Right renal pelvis (tissue), 4 donors: ENCODE measurements at regions not wholly inside any gene's neighbourhood (a gene's known extent, or its start where the extent isn't known, plus 50 kb on each side); places are given as distances from the start of the nearest gene placed in this dataset.
"Not testable (repeated sequence)": the region's sequence is repeated elsewhere in the genome, so short reads cannot be mapped to it uniquely, and the experiment has no call there.

Experiments used
- DNase-seq, 4 donors: peaks; one replicate each; pipeline ENCODE4 v3.0.0-alpha.2; 2013; ENCODE audit warnings: low read depth in 4 of 4, low spot score in 3 of 4, missing footprints in 1 of 4

DNA sequence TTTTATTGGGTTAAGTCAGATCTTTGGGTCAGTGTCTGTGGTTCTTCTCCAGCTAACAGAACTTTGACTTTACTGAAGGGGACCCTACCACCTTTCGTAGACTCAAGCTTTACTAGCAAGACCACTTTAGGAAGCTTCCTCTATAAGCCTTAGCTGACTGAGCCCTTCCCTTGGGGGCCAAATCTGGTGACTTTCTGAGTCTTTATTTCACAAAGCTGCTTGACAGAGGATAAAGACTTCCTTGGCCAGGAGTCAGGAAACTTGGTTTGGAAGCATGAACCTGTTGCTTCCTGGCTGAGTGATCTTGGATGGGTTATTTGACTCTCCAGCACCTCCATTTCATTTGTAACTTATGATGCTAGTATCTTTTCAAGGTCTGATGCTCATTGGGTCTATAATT is 466.7 kb downstream of the TYW1 start:
- DNase-seq, result no peak

DNA sequence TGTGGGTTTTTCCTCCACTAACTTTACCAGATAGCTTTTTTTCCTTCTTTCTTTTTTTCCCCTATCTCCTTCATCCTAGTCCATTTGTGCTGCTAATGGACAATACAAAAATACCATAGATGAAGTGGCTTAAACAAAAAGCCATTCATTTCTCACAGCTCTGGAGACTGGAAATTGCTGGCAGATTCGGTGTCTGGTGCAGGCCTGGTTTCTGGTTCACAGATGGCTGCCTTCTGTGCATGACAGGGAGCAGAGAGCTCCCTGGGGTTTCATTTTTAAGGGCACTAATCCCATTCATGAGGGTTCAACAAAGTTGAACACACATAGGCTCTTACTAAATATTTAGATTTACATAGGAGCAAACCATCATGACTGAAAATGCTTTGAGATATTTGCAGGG is 467.4 kb downstream of the TYW1 start:
- no peak for DNase-seq

DNA sequence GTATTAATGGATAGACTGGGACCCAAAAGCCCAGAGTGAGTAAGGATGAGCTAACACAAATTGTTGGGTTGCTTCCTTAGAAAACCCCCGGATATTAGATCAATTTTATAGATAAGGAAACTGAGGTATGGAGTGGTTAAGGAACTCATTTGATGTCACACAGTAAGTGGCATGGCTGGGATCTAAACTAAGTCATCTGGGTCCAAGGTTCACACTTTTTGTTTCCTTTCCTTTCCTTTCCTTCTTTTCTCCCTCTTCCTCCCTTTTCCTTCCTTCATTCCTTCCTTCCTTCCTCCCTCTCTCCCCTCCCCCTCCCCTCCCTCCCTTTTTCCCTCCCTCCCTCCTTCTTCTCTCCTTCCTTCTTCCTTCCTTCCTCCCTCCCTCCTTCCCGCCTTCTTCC is 469.5 kb downstream of the TYW1 start:
- DNase-seq, result no peak

DNA sequence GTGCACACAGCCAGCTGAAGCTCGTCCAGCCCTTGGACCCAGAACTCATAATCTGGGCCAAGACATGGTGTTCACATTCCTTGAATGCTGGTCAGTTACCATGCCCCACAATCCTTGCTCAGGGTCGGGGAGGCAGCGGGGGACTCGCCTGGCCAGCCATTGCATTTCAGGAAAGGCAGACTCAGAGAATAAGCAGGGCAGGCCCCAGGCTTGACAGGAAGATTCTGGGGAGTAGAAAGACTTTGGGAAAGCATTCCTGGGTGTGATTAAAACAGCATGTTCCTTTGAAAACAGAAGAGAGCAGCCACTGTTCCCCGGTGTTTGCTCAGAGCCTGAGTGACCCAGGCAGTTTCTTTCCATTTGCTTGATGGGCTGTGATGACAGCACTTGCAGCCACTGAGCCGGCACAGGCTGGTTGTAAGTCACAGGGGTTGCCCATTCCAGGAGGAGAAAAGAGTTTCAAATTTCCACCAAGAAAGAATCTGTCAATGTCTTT is 473.7 kb downstream of the TYW1 start:
- DNase-seq, result peak in 1 of 4 donors; percentile 51

DNA sequence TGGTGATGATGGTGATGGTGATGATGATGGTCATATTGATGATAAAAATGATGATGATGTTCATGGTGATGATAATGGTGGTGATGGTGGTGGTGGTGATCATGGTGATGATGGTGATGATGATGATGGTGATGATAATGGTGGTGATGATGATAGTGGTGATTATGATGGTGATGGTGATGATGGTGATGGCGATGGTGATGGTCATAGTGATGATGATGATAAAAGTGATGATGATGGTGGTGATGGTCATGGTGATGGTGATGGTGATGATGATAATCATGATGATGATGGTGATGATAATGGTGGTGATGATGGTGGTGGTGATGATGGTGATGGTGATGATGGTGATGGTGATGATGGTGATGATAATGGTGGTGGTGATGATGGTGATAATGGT is 478.7 kb downstream of the TYW1 start:
- DNase-seq, result no peak

DNA sequence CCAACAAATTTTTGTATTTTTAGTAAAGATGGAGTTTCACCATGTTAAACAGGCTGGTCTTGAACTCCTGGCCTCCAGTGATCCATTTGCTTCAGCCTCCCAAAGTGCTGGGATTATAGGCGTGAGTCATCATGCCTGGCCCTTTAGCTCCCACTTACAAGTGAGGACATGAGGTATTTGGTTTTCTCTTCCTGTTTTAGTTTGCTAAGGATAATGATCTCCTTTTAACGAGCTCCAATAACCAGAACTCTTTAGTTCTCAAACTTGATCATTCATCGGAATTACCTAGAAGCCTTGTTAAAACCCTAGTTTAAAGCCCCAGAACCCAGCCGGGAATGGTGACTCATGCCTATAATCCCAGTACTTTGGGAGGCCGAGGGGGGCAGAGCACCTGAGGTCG is 481.4 kb downstream of the TYW1 start:
- no peak for DNase-seq

DNA sequence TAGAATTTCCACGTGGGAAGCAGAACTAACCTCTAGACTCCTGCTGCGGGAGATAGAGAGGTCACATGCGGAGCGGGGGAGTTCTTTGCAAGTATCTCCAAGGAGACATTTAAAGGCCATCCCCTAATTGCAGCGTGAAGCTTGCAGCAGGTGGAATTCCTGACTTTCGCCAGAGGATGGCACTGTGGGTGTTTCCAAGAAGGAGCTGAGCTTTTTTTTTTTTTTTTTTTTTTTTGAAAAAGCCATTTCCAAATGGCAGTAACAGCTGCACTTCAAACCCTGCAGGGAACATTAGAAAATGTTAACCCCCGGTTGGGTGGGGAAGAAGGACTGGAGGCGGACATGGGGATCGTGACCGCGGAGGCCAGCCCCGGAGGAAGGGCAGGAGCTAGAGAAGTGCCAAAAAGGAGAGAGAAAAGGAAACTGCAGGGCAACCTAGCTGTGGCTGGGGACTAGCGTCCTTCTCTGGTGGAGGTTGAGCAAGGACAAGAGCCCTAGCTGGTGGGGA is 487.7 kb downstream of the TYW1 start:
- peak; percentile 67 to 75 (median 73) for DNase-seq

DNA sequence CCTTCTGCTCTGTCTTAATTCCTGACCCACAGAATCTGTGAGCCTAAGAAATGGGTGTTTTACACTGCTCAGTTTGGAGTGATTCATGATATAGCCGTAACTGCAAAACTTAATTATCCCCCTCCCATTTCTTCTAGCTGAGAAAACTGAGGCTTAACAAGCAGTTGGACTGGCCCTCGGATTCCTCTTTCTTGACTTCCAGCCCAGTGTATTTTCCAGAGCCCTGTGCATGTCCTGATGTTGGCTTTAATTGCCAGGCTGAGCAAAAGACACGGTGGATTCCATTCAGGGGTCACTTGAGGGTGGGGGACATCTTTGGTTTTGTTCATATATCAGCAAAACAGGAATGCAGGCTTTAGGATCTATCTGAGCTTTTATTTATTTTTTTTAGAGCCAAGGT is 489.8 kb downstream of the TYW1 start:
- DNase-seq, result no peak

DNA sequence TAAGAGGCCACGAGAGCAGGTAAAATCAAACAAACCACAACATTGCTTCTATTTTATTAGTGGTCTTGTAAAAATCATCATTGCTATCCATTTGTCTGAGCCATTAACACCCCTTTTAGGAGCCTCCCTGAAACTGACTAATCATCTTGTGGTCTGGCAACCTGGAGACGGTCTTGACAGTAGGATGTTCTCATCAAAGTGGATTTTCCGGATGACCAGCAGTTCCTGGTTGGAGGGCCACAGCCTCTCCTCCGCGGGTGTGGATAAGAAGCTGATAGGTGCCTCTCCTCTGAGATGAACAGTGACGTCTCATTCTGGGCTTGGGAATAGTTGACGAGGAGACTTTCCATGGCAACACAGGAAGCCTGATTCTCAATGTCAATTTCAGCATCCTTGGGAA is 490.7 kb downstream of the TYW1 start:
- no peak for DNase-seq

DNA sequence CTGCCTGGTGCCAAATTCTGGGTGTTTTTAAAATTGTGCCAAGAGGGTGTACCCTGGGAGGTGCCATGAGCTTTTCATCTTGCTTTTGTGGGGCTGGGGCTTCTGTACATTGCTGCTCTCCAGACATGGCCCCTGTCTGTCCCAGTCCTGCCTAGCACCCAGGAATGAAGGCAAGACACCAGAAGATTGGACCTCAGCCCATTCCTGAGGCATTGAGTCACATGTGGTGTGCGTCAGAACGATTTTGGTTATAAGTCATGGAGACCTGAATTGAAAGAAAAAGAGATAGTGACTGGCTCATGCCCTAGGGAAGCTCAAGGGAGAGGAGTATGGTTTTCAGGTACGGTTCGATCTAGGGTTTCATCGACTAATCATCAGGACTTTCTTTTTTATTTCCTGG is 493.2 kb downstream of the TYW1 start:
- DNase-seq, result no peak

DNA sequence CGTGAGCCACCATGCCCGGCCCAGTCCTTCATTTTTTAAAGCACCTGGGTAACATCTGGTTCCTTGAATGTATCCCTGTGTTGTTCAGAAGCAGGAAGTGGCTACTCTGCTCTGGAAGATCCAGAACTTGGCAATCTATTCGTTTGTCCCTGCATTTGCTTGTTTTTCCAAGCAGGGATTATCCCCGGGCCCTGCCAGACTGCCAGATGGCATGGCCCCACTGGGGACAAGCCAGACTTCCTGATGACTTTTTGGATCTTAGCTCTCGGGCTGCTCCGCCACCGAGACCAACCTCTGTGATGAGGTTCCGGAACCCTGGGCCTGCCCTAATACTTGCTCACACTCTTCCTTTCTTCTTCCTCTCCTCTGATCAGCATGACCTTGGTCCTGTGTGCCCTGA is 496.7 kb downstream of the TYW1 start:
- no peak for DNase-seq

DNA sequence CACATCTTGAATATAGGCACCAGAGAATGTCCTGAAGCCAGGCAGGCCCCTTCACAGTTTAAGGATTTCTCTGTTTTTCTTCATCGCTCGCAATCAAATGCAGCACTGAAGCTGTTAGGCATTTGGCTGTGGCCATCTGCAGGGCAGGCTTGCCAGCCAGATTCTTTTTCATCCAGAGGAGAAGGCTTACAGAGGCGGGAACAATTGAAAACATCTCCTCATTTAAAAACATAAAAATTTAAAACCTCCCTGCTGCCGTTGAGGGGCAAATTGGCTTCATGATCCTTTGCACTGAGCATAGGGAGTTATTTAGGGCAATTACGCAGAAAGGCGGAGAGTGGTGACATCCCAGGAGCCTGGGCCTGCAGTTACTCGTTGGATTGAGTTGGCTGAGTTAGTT is 500.0 kb downstream of the TYW1 start:
- no peak for DNase-seq

DNA sequence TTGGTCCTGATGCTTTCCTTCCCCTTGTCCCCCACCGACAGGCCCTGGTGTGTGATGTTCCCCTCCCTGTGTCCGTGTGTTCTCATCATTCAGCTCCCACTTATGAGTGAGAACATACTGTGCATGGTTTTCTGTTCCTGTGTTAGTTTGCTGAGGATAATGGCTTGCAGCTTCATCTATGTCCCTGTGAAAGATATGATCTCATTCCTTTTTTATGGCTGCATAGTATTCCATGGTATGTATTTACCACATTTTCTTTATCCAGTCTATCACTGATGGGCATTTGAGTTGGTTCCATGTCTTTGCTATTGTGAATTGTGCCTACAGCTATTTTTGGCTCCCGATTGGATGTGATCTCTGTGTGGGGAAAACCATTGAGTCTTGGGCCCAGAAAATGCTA is 501.3 kb downstream of the TYW1 start:
- not testable (repeated sequence) for DNase-seq

DNA sequence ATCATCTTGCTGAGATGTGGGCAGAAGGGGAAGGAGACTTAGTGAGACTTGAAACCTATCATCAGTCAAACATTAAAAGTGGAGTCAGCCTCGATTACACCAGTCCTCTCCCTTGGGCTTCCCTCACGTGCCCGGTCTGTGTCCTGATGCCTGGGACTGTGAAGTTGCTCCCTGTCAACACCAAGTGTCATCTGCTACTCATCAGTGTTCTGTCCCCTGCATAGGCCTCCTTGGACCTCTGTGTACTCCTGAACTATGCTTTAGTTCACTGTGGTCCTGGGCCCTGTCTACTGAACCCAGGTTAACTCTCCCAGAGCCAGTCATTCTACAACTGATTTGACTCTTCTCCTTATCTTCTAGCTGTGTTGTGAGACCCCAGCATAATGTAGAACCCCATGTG is 506.3 kb downstream of the TYW1 start:
- no peak for DNase-seq

DNA sequence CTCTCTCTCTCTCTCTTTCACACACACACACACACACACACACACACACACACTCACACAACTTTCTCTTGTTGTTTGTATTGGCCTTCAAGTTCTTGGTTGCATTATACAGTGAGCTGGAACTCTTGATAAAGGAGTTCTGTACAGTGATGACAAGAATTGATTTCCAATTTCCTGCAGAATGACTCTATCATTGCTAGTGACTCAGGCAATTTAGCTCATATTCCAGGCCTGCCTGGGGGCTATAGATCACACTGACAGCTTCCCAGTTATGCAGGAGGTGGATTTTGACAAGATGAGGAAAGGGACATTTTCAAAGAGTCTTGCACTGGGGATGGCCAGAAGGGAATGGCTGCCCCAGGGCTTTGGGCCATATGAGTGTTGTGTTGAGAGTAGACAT is 508.8 kb downstream of the TYW1 start:
- DNase-seq, result no peak

DNA sequence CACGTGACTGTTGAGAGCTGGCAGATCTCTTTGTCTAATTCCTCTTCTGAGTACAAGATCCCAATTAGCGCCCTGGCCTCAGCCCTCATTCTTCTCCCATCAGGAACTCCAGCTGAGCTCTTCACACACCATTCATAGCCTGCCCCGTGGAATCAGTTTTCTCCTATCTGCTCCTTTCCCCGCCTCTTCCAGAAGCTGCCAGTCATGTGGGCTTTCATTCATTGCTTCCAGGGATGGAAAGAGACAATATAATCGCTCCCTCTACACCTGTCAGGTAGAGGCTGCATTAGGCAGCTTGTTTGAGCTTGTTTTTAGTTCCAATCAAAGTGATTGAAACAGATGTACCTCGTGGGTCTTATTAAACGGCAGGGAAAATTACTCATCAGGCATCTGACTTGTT is 515.8 kb downstream of the TYW1 start:
- DNase-seq, result no peak

DNA sequence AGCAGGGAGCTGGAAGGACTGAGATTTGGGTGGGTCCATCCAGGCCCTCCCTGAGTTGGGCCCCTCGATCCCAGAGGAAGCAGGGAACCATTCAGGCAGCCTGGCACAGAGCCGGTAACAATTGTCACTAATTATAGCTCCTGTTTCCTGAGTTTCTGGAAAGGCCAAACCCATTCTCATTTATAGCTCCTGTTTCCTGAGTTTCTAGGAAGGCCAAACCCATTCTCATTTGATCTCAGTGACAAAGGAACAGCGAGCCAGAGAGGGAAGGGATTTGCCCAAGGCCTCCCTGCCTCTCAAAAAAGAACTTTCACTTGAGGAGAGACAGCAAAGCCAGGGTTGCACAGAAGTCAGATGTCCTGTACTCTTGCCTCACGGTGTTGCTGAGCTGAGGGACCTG is 521.9 kb downstream of the TYW1 start:
- peak in 3 of 4 donors; percentile 5 to 44 (median 16) for DNase-seq

DNA sequence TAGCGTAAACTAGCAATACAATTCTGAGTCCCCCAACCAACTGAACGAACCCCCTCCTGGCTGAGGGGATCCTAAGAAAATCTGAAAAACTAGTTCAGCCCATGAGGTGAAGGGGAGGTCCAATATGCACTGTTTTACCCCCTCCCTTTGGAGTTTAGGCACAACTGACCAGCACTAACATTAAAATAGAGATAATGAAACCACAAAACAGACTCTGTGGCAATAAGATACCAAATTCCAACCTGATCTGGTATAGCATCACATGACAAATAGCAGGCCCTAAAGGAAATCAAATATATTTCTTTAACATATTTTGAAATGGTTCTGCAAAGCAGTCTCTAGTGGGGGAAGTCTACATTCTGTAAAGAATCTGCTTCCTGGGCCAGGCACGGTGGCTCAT is 522.5 kb downstream of the TYW1 start:
- no peak for DNase-seq

DNA sequence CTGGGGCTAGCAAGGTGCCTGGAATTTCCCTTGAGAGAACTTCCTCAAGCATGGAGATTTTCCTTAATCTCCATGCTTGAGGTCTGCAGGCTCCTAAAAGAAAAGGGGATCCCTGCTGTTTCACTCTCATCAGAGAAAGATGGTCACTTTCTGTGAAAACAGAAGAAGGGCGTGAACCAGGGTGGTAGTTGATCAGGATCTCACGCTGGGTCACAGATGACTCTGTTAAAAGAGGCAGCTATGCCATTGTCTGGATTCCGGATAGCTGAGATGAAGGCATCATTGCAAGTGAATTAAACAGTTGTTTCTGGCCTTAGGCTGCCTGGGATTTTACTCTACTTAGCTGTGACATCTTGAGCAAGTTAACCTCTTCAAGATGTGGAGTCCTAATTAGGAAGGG is 525.9 kb downstream of the TYW1 start:
- no peak for DNase-seq

DNA sequence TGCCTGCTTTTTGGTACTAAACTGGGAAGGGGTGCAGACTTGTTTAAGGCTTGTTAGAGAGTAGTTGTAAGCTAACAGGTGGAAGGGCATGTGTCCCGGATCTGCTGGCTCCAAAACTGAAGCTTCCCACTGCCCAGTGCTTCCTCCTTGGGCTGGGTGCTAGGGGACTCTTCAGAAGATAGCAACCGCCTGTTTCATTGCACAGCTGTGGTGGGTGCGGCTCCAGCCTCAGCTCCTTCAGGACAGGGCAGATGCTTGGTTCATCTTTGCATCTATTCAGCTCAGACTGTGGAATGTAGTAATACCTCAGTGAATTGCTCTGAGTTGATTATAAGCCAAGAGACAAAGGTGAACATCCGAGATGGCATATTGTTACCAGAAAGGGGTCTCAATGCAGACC is 527.1 kb downstream of the TYW1 start:
- DNase-seq, result no peak

DNA sequence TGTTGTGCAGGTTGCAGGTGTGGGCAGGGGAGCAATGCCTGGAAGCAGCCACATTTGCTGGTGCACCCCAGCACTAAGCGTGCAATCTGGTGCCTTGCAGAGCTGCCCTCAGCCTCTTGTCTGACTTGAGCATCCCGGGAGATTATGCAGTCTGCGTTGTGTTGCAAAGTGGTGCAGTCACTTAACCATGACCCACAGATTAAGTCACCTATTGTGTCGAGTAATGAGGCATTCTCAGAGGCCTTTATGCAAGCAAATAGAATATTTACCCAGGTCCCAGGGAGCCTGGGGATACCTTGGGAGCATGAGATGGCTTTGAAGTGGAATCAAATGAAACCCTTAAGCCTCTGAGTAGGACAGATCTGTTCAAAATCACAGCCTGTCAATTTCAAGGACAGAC is 529.0 kb downstream of the TYW1 start:
- no peak for DNase-seq

DNA sequence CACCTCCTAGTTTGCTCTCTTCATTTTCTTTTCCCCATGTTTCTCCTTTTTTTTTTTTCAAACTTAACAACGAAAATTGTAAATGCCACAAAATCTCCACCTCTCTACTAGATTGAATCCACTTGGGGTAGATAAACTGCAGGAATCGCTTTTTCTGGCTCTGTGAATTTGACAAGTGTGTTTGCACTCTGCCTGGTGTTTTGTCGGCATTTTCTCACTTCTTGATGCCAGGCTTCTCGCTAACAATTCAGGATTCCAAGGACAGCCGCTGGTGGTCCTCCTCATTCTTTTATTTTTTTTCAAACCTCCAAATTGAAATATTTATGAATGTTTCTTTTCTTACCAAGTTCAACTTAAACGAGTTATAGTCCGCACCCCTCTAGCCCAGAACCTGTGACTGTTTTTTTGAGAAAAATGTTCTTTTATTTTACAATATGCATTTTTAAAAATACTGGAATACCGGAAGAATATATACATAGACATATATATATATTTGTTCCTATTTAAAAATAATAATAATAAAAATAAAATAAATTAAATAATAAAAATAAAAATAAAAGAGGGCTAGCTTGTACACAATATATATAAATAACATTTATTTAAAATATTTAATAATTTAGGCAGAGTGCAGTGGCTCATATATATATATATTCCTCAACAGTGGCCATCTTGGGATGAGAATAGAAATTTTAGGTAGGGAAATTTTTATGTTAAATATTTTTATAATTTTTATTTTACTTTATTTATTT is 538.8 kb downstream of the TYW1 start:
- DNase-seq, result no peak

DNA sequence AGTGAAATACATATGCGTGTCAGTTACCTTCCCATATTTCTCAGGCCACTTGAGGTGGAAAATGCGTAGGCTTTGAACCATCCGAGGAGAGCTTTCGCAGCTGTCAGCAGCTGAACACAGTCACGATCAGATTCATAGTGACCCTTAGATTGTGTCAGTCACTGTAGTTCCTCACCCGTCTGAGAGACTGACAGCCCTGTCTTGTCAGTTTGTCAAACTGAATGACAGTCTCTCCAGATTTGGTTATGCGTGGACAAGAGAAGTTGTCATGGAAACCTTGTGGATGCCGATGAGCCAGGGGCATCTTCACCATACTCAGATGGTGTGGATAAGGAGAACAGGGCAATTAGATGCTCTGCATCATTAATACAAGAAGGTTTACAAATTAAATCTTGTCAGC is 546.3 kb downstream of the TYW1 start:
- no peak for DNase-seq
